Central memory CD4-positive, alpha-beta T cell (primary cell): ENCODE measurements at regions not wholly inside any gene's neighbourhood (a gene's known extent, or its start where the extent isn't known, plus 50 kb on each side); places are given as distances from the start of the nearest gene placed in this dataset.

Experiments used
- DNase-seq: peaks from one replicate; pipeline ENCODE4 v3.0.0; 2022

DNA sequence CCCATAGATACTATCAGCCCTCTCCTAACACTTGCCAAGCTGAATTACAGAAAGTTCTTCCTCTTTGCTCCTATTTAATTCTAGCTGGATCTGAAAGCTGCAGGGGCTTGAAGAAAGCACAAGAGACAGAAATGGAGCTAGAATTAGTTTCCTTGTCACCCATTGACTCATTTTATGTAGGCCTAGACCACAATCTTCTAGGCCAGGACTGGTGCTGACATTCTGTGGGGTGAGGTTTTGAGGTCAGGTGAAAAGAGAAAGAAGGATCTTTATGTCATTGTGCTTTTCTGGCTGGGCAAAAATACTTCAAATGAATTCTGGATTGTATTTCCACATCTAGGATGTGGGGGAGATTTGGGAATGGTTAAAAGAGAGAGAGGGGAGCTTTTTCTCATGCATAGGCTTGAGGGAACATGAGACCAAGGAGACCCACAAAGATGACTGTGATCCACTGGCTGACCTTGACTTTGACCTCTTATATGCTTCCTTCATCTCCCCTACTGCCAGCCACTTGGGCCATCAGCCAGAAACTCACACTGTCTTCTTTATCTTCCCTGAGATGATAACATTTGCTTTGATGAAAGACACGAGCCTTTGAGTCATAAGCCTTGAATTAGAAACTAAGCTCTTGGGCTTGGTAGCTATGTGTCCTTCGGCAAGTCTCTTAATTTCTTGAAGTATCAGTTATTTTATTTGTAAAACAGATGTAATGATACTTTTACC, 274.9 kb upstream of the CADM1 start:
- no peak for DNase-seq

DNA sequence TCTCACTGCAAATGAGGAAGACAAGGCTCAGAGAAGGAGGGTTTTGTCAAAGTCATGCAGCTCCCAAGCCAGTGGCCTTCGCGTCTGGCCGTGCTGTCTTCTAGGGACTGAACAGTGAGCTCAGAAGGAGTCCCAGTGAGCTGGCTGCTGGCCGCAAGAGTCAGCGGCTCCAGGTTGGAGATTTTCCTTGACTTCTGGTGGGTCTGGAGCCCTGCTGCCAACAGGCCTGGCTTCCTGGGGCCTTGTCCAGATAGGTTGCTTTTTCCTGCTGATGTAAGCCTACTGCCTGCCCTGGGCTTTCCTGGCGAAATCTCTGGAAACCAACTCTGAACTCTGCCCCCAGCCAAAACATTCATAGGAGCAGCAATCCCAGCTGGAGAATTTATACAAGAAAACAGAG, 272.7 kb upstream of the CADM1 start:
- no peak for DNase-seq

DNA sequence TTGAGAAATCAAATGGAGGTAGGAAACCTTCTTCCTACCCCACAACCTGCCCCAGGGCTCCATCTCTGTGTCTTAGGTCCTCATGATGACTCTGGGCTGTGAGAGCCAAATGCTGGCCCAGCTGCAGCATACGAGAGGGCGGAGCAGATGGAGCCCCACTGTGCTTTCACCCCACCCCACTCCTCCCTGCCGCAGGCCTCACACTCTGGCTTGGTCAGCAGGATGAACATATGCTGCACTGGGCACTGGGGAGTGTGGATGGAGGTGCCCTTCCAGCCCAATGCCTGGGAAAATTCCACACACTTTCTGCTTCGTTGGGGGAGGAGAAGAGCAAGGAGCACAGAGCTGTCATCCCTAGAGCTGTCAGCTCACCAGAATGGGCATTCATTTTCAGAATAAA, 271.6 kb upstream of the CADM1 start:
- DNase-seq = no peak

DNA sequence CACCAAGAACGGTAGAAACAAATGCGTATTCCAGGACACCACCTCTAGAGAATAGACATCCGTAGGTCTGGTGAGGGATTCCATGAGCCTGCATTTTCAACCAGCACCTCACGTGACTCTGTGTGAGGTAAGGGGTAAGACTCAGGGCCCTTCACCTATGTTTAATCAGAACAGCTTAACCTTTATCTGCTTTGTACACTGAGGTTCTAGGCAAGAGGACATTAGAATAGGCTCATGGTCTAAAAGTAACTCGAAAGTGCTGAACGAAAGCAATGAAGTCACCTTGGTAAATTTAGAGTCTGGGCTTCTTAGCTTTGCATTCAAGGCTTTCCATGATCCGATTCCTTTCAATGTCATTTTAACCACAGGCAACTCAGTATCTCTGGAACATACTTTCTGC, 270.5 kb upstream of the CADM1 start:
- no peak for DNase-seq

DNA sequence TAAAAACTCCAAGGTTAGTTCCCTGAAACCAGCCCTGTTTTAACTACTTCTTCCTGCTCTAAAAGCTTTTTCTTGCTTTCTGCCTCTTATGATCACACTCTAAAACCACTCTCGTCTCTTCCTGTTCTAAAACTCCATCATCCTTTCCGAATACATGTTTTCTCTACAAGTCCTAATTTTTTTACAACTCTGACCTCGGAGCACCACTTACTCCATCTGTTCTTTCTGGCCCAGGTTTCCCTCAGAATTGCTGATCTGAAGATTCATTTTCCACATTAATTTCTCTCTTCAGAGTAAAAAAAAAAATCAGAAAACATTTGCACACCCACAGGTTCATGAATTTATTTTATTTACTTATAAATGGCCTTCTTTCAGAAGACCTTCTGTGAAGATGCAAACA, 265.7 kb upstream of the CADM1 start:
- DNase-seq = no peak

DNA sequence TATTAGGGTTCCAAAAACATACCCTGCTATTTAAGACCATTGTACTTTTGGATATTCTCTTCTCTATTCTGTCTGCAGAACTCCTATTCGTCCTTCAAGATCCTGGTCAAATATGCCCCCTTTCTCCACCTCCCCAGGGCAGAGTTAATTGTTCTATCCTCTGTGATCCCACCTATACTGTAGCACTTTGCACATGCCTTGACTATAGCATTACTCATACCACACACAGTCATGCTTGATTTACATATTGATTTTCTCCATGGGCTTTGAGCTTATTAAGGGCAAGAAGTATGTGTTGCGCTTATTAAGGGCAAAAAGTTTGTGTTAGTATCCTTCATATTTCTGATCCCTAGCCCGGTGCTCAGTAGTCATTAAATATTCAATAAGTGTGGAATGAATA, 263.7 kb upstream of the CADM1 start:
- DNase-seq = no peak

DNA sequence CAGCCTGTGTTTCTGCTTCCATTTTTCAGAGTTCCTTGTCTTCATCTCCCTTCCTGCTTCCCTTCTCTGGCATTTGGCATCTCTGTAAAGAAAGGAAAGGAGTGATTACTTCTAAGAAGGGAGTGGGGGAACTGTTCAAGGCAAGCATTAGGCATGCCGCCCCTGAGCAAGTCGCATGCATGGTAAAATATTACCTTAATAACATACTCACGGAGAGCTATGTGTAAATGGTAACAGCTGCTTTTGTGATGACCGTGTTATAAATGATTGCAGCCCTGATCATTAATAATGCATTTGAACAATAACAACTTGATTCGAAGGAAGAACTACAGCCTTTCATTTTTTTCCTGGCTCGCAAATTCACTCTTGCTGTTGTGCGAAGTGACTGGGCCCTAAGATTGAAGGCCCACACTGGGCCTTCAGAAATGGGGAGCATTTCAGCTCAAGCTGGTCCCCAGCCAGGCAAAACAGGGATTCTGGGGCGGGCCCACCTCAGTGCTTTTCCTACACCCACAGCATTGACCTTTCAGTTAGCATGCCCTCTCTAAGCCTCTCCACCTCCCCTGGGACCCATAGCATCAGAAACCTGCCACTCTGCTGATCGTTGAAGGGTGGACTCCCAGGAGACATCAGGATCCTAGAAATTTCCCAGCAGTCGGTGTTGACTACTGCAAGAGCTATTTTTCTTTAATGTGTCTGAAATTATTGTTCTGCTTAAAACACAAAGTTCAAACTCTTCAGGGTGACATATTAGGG, 263.0 kb upstream of the CADM1 start:
- DNase-seq = no peak

DNA sequence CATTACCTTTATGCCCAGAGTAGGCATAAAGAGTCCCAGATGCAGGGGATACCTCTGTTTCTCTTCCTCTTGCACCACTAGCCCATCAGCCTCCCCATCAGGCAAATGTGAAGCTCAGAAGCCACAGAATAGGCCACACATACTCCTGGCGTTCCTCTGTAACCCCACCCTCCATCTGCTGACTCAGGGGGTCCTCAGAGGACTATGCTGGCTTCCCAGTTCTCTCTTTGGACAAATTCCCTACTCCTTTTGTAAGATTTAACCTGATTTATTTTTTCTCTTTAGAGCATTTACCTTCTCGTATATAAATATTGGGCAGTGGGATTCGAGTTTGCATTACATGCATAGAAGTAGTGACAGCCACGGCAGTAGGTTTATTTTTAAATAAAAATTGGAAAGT, 262.3 kb upstream of the CADM1 start:
- no peak for DNase-seq

DNA sequence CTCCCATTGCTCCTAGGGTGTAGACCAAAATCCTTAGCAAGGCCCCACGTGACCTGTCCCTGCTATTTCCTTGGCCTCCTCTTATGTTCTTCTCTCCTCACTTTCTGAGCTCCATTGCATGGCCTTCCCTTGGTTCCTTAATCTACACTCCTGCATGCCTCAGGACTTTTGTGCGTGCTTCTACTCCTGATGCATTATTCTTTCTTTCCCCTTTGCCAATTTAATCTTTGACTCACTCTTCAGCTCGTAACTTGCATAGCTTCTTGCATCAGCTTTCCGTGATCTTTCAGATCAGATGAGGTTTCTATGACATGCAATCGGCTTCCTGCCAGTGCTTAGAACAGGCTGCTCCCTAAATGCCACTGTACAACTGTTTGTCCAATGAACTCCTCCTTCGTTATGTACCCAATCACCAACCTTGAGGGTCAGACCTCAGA, 261.6 kb upstream of the CADM1 start:
- DNase-seq = no peak

DNA sequence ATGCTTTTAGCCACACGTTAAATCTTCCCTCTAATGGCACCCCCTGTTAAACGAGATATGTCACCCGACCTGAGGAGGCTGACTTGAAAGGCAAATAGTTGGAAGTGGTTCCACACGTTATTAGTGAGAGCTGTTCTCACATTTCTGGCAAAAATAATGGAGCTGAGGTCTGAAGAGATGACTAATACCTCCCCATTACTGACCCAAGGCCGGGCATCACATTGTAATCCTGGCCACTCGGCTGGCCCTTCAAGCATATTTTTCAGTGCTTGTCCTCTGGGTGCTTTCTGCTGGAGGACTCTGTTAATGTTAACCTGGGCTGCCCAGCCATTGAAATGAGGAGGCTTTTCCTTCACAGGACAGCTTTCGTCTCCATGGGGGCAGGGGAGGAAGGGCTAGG, 260.0 kb upstream of the CADM1 start:
- no peak for DNase-seq

DNA sequence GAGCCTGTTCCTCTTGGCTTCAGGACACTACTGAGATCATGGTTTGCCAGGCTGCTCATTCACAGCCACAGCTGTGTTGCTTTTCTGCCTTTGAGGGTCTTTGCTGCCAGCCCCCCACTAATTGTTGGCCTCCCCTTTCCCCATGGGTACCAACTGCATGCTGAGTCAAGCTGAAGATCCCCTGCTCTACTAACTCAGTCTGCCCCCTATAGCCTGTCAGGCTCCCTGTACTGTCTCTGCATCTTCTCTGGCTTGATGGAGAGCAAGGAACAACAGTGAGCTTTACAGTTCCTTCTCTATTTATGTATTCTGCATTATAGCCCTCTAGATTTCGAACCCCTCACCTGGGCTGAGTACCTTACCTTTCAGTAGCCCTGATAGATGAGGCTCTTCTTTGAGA, 257.6 kb upstream of the CADM1 start:
- DNase-seq = no peak

DNA sequence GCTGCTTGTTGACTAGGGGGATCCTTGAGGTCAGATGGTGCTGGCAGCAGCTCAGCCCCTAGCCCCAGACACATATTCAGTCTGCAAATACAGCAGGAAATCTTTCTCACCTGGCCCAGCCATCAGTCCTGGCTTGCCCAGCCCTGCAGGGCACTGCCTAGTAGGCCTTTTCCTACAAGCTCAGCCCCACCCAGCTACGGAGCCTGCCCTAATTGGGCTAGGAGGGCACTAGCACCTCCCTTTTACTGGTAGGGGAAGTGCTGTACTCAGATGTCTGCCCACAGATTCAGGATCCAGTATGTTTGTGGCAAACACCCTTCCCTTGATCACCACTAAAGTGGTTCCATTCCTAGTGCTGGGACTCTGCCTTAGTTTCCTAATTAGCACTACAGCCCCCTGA, 257.1 kb upstream of the CADM1 start:
- no peak for DNase-seq

DNA sequence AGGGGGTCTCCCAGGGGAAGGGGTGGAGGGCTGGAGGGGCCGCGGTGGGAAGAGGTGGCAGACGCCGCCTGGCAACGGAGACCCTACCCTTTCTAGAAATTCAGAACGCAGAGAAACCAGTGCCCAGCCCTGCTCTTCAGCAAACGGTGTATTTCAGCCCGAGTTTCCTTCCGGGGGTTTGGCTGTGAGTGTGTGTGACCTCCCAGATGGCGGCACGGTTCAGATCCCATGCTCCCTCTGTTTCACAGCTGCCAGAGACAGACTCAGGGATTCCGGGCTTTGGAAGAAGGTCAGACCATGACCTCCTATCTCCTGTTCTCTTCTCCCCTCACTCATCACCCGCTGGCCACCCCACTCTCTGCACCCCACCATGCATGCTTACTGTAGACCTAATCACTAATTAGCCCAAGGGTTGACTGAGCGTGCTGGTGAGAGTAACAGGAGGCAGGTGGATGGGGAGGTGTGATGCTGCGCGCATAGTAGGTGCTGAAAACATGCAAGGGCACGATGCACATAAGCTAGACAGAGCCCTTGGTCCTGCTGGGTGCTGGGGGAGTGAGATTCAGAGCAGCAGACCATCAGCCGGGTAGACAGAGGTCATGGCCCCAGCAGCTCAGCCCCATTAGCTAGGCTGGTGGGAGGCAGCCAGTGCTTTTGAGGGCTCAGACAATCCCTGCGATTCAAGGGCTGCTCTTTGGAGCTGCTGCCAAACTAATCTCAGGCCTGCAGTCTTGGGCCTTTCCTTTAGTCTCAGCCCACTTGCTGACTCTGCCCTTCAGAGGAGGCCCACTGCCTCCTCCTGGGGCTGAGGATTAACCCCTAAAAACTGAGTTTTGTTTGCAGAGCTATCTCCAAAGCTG, 256.5 kb upstream of the CADM1 start:
- DNase-seq = no peak

DNA sequence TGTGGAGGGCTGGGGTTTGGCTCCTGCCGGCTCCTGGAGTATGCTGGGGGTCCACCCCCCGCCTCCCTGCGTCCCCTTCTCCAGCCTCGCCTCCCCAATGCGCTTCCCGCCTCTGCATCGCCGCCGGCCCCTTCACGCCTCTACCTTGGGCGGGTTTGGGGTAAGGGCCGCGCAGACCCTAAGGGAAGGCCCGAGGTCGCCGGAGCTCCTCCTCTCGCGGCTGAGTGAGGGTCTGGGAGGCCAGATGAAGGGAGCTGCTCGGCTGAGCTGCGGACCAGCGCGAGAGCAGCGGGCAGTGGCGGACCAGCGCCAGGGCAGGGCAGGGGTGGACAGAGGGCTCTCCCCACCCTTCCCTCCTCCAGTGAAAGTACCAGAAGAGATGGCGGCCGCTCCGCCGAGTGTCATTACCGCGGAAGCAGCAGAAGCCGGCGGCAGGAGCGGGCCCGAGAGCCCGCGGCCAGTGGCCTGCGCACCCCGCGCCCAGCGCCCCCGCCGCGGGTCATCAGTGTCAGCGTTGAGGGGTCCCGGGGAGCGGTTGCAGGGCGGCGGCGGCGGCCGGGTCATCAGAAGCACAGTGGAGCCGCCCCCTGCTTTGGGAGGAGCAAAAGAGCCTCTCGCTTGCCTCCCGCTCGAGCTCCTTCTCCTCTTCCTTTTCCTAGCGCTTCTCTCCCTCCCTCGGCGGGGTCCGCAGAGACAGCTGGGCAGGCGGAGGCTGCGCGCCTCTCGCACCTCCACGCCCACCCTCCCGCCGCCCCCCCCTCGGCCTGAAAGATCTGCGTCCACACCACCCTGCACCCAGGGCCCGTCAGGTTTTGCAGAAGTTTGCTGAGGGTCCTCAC, 255.6 kb upstream of the CADM1 start:
- DNase-seq = no peak

DNA sequence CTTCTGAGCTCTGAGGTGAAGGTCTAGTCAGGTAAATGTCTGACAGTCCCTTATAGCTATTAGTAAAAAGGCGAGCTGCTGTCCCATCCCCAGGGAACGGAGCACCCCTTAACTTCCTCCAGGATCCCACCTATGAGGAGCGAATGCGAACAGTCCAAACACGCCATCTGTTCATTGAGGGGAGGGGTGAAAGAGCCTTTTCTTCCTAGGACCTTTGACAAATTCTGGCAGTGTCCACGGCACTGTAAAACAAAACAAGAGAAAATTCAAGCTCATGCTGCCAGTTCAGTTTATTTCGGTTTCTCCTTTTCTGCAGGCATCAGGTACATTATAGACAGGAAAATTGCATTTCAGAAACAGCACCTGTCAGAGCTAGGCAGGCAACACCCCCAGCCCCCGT, 253.8 kb upstream of the CADM1 start:
- DNase-seq = no peak

DNA sequence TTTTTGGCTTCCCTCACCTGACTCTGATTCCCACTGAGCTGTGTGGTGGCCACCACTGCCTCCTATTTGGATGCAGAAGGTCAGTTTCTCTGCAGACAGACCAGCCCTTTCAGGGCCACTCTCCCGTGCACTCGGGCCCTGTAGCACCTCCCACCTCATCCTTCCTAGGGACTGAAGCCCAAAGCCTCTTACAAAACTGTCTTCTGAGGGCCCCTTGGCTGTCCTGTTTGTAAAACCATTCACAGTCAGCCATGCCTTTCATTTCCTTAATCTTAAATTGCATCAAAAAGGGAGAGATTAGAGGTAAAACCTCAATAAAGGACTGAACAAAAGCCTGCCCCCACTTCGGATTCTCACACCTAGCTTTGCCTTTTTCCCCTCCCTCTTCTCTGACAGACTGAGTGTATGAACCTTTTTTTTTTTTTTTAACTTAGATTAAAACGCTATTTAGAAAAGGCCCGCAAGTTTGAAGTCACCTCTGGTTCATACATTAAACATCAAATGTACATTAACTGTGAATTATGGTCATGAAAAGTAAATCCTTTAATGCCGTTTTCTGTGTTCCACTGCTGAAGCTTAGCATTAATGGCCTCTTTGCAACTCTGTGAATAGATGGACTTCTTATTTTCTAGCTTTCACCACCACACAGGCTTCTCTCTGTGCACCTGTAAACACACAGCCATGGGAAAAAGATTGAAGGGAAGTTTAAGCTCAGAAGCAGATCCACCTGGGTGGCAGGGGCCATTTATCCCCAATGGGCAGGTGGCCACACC, 247.2 kb upstream of the CADM1 start:
- no peak for DNase-seq

DNA sequence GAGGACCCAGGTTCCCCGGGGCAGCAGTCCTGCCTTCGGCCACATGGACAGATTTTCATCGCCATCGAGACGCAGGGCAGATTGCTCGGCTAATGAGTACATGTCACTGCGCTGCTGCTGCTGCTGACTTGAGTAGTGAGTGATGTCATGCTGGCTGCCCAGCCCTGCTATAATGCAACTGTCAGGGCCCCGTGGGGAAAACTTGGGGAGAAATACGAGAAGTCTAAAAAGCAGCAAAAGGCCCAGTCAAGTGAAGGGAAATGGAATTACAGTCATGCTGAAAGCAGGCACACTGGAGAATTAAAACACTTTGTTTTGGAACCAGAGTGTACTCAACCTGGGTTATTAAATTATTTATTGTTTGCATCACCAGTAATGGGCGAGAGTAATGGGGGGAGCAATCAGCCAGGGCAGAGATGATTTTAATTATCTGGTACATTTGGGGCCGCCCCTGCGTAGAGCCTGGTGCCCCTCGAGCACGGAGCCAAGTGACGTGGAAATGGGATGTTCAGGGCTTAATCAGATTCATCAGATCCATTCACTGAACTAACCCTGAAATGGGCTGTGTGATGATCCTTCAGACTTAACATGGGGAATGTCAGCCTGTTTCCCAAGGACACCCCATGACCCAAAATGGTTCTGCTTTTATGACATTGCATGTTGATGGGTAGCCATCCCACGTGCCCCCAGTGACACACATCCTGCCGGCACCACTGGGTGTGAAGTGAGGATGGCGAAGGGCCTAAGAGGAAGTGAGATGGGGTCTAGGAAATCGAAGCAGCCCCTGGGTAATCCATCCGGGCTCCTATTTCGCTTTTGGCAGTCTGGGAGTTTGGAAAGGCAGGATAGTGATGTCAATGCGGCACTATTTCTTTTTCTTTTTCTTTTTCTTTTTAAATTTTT, 241.6 kb upstream of the CADM1 start:
- DNase-seq = no peak

DNA sequence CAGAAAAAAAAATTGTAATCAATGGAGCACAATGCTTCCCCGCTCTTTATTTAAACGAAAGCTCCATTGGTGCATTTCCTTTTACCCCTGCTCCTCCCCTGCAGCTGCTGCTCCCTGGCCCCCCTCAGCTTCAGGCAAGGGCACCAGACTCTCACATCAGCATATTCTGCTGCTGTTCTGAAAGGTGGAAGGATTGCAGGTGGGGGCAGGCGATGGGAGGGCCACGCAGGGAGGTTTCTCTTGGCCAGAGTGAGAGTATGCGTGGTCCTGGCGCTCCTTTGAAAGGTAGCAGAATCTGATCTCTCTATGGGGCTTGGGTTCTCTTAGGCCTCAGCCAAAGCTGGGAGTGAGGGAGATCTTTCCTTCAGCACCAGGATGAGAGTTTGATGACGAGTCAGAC, 240.9 kb upstream of the CADM1 start:
- DNase-seq = no peak

DNA sequence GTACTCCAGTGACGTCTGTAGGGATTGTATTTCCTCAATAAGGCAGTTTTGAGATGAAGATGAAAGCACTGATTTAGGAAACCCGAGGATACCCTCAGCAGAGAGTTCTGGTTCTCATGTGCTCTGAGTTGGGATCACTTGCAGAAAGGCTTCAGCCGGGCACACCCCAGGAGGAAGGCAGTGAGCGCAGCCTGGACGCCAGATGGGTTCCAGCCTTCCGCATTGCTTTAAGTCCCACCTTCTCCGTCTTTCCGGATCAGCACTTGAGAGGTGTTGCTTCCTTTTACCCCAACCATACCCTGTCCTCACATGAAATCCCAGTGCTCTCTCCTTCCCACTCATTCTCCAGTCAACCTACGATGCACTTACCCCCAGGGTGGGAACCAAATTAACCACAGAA, 239.5 kb upstream of the CADM1 start:
- DNase-seq = no peak

DNA sequence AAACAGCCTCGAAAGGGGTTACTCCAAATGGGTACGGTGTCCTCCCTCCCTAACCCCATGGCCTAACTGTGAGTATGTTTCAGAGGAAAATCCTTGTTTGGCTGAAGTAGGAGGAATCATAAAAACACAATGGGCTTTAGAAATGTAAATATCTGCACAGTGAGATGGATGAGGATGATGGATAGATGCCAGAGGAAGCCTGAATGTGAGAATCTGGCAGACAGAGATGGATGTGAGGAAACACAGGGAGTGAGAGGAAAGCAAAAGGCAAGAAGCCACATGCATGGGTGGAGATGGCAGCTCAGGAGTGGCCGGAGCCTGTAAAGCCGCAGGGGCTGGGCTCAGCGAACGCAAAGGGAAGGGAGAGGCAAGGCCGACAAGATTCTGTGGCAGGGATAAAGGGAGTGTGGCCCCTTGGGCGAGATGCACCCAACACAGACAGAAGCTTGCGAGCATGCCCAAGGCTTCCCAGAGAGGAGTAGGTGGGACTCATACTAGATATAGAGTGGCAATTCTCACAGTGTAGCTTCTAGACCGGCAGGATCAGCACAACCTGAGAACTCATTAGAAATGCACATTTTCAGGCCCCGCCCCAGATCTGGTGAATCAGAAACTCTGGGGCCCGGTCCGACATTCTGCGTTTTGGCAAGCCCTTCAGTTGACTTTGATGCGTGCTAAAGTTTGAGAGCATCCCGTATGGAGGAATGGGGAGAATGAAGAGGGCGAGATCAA, 237.3 kb upstream of the CADM1 start:
- DNase-seq = no peak
